OCI-LY1 (cell line): ENCODE measurements at regions not wholly inside any gene's neighbourhood (a gene's known extent, or its start where the extent isn't known, plus 50 kb on each side); places are given as distances from the start of the nearest gene placed in this dataset.
"Not testable (repeated sequence)": the region's sequence is repeated elsewhere in the genome, so short reads cannot be mapped to it uniquely, and the experiment has no call there.

Source experiments
- H2AFZ ChIP-seq: fragments of 200-600 bp; sonication (generic), shearing (Covaris generic); 2 replicates; pipeline ENCODE4 v1.6.0; 2014; ENCODE audit warnings: antibody characterized with exemption, mild to moderate bottlenecking, low read length
- H3F3A ChIP-seq: fragments of 200-600 bp; sonication (generic), shearing (Covaris generic); 2 replicates; pipeline ENCODE4 v1.6.0; 2014; ENCODE audit warnings: mild to moderate bottlenecking, antibody characterized with exemption, low read length, moderate library complexity; ENCODE audit not compliant: insufficient read depth
- H3K27ac ChIP-seq: fragments of 200-600 bp; sonication (generic); 2 replicates; pipeline ENCODE4 v1.5.1; 2014; ENCODE audit warnings: low read length, mixed run types, mild to moderate bottlenecking, low read depth; ENCODE audit not compliant: poor library complexity, severe bottlenecking
- H3K27me3 ChIP-seq: fragments of 200-600 bp; sonication (generic); 2 replicates; pipeline ENCODE4 v1.6.0; 2014; ENCODE audit warnings: antibody characterized with exemption, mild to moderate bottlenecking, low read length, moderate library complexity; ENCODE audit not compliant: insufficient read depth
- H3K36me3 ChIP-seq: fragments of 200-600 bp; sonication (generic); 2 replicates; pipeline ENCODE4 v1.6.1; 2014; ENCODE audit warnings: mild to moderate bottlenecking, antibody characterized with exemption, low read length, moderate library complexity, mixed read lengths; ENCODE audit not compliant: insufficient read depth
- H3K4me1 ChIP-seq: fragments of 200-600 bp; sonication (generic); 2 replicates; pipeline ENCODE4 v1.5.1; 2014; ENCODE audit warnings: mild to moderate bottlenecking, low read length, moderate library complexity; ENCODE audit not compliant: insufficient read depth, severe bottlenecking
- H3K4me2 ChIP-seq: fragments of 200-600 bp; sonication (generic), shearing (Covaris generic); 2 replicates; pipeline ENCODE4 v1.6.1; 2014; ENCODE audit warnings: low read length
- H3K4me3 ChIP-seq: fragments of 200-600 bp; sonication (generic); 2 replicates; pipeline ENCODE4 v1.5.1; 2014; ENCODE audit warnings: low read length, low read depth, mild to moderate bottlenecking, mixed read lengths; ENCODE audit not compliant: poor library complexity, severe bottlenecking
- H3K79me2 ChIP-seq: fragments of 200-600 bp; shearing (Covaris generic); 2 replicates; pipeline ENCODE4 v1.6.1; 2016; ENCODE audit warnings: mixed run types, low read length, mixed read lengths; ENCODE audit not compliant: insufficient read depth
- H3K9ac ChIP-seq: fragments of 200-600 bp; sonication (generic), shearing (Covaris generic); 2 replicates; pipeline ENCODE4 v1.6.1; 2014; ENCODE audit warnings: mild to moderate bottlenecking, low read length, mixed read lengths
- H3K9me2 ChIP-seq: fragments of 200-600 bp; sonication (generic), shearing (Covaris generic); 2 replicates; pipeline ENCODE4 v1.6.1; 2014; ENCODE audit warnings: low read depth, mild to moderate bottlenecking, low read length, mixed read lengths
- H3K9me3 ChIP-seq: fragments of 200-600 bp; shearing (Covaris generic); 2 replicates; pipeline ENCODE4 v1.6.1; 2014; ENCODE audit warnings: low read length, mixed read lengths
- H4K20me1 ChIP-seq: fragments of 200-600 bp; sonication (generic), shearing (Covaris generic); 2 replicates; pipeline ENCODE4 v1.6.0; 2016; ENCODE audit warnings: mild to moderate bottlenecking, low read length; ENCODE audit not compliant: insufficient read depth
- EZH2 ChIP-seq: fragments of 200-600 bp; sonication (generic), shearing (Covaris generic); IDR thresholded peaks from 2 replicates; pipeline ENCODE4 v1.8.0; 2017; ENCODE audit warnings: borderline replicate concordance, mixed run types, mild to moderate bottlenecking, antibody characterized with exemption, low read length, moderate library complexity, mixed read lengths
- TF ChIP-seq, protein P1 (sequence below): fragments of 200-600 bp; sonication (generic), shearing (Covaris generic); IDR thresholded peaks from 2 replicates; pipeline ENCODE4 v1.5.1; 2017; ENCODE audit warnings: mild to moderate bottlenecking, antibody characterized with exemption, low read length, moderate library complexity, mixed read lengths

DNA sequence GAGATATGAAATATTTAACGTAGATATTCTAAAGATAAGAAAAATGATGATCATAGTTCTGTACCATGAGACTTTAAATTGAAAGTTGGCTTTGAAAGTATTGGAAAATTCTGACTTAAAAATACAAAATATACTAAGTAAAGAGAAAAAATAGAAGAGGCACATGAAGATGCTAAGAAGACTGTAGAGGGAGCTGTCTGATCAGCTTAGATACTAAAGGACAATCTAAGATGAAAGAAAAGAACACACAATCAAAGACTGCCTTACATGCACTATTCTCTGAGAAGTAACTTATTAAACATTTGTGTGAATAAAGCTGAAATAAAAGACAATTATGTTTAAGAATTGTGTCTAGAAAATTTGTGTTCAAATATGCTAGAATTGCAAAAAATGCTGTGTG is 55.1 kb downstream of the RBMXL2 start:
- Histone ChIP-seq H3F3A (no peaks in the 10 kb centered on the region), H3K27ac (no peak overlapping the region), H3K4me3 (no peak overlapping the region), H2AFZ (no peak overlapping the region), H4K20me1 (no peaks in the 10 kb centered on the region), H3K9me2 (no peaks in the 10 kb centered on the region), H3K36me3 (no peaks in the 10 kb centered on the region), H3K9ac (no peak overlapping the region), H3K27me3 (no peaks in the 10 kb centered on the region), H3K9me3 (no peaks in the 10 kb centered on the region), H3K79me2 (no peaks in the 10 kb centered on the region), H3K4me1 (no peaks in the 10 kb centered on the region), H3K4me2 (no peak overlapping the region)
- no peak for TF ChIP-seq EZH2
- TF ChIP-seq, protein P1, sequence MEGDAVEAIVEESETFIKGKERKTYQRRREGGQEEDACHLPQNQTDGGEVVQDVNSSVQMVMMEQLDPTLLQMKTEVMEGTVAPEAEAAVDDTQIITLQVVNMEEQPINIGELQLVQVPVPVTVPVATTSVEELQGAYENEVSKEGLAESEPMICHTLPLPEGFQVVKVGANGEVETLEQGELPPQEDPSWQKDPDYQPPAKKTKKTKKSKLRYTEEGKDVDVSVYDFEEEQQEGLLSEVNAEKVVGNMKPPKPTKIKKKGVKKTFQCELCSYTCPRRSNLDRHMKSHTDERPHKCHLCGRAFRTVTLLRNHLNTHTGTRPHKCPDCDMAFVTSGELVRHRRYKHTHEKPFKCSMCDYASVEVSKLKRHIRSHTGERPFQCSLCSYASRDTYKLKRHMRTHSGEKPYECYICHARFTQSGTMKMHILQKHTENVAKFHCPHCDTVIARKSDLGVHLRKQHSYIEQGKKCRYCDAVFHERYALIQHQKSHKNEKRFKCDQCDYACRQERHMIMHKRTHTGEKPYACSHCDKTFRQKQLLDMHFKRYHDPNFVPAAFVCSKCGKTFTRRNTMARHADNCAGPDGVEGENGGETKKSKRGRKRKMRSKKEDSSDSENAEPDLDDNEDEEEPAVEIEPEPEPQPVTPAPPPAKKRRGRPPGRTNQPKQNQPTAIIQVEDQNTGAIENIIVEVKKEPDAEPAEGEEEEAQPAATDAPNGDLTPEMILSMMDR: peak; percentile 43

DNA sequence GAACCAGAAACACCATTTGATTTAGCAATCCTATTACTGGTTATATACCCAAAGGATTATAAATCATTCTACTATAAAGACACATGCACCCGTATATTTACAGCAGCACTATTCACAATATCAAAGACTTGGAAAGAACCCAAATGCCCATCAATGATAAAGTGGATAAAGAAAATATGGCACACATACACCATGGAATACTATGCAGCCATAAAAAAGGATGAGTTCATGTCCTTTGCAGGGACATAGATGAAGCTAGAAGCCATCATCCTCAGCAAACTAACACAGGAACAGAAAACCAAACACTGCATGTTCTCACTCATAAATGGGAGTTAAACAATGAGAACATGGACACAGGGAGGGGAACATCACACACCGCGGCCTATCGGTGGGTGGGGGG is 61.3 kb downstream of the RBMXL2 start:
- H3K9me2 ChIP-seq, H3K27me3 ChIP-seq: not testable (repeated sequence)

DNA sequence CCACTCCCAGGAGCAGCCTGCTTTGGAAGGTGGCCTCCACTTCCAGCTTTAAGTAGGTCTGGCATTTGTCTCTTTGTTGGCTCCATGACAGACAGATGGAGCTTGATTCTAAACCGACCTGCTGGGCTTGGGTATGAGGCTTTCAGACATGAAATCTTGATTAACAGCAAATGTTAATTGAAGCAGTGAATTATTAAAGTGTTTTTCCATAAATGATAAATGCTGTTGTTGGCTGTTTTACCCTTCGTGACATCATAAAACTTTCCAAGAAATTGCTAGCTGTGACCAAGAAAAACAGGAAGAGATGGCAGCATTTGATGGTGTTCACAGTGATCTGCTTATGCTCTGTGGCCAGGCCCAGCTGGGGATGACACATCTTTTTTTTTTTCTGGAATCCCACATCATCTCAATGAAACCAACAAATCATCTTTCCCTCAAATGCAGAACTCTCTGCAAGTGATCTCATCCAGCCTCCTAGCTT is 66.1 kb downstream of the RBMXL2 start:
- Histone ChIP-seq H3K36me3 (no peaks in the 10 kb centered on the region), H3K4me2 (no peak overlapping the region), H3K9me2 (no peaks in the 10 kb centered on the region), H2AFZ (no peak overlapping the region), H3K9me3 (no peaks in the 10 kb centered on the region), H3K27ac (no peak overlapping the region), H4K20me1 (no peaks in the 10 kb centered on the region), H3K9ac (no peak overlapping the region), H3F3A (no peaks in the 10 kb centered on the region), H3K4me1 (no peaks in the 10 kb centered on the region), H3K79me2 (no peaks in the 10 kb centered on the region), H3K4me3 (no peak overlapping the region), H3K27me3 (no peaks in the 10 kb centered on the region)
- TF ChIP-seq, protein P1: no peak
- TF ChIP-seq EZH2: no peak

More for the DNA sequence above, 61.3 kb downstream of the RBMXL2 start:
- not testable (repeated sequence) for H3K27ac ChIP-seq, H2AFZ ChIP-seq, H3K4me2 ChIP-seq, H4K20me1 ChIP-seq, H3K9ac ChIP-seq, H3K9me3 ChIP-seq, H3K4me3 ChIP-seq, H3K36me3 ChIP-seq, H3K79me2 ChIP-seq, H3K4me1 ChIP-seq, H3F3A ChIP-seq

DNA sequence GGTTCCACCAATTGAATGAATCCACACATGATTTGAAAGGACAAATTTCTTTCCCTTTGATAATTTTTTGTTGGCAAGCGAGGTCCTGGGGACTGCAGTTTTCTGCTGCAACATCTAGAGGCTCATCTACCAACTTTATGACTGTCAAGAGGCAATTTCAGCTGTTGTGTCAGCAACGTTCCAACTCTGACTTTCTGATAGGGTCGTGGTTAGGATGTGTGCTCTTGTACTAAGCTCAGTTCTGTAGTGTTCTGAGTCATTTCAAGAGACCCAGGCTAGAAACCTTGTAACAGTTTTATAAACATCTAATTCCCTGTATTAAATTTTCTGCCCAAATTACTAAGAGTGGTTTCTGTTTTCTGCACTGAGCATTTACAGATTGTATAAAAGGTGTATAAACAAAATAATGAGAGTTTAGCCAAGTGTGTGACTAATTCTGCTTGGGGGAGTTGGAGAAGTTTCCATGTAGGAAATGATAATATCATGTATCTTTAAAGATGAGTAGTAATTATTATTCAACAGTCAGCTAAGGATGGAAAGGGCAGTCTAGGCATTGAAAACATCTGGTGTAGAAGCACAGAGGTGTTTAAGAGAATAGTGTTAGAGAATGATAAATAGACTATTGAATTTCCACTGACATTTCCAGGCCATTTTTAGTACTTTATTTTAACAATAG is 72.2 kb downstream of the RBMXL2 start:
- Histone ChIP-seq H3K9me3 (no peaks in the 10 kb centered on the region), H3K4me2 (no peak overlapping the region), H3K4me1 (no peaks in the 10 kb centered on the region), H4K20me1 (no peaks in the 10 kb centered on the region), H3K36me3 (no peaks in the 10 kb centered on the region), H2AFZ (no peak overlapping the region), H3K9me2 (no peaks in the 10 kb centered on the region), H3K27ac (no peak overlapping the region), H3K27me3 (no peaks in the 10 kb centered on the region), H3K4me3 (no peak overlapping the region), H3K9ac (no peak overlapping the region), H3K79me2 (no peaks in the 10 kb centered on the region), H3F3A (no peaks in the 10 kb centered on the region)
- no peak for TF ChIP-seq EZH2
- TF ChIP-seq, protein P1: no peak
